GM21528 (cell line): ENCODE measurements at regions not wholly inside any gene's neighbourhood (a gene's known extent, or its start where the extent isn't known, plus 50 kb on each side); places are given as distances from the start of the nearest gene placed in this dataset.

Experiments
- ATAC-seq: cut with Tn5 transposase; IDR thresholded peaks from one replicate; pipeline ENCODE4 v1.9.1; 2021; ENCODE audit warnings: mild to moderate bottlenecking, moderate library complexity; ENCODE audit not compliant: unreplicated experiment, low FRiP score

- no peak for ATAC-seq
Observed at GRCh38 chrX:69282893-69283690, 117.8 kb upstream of the PJA1 start.

DNA sequence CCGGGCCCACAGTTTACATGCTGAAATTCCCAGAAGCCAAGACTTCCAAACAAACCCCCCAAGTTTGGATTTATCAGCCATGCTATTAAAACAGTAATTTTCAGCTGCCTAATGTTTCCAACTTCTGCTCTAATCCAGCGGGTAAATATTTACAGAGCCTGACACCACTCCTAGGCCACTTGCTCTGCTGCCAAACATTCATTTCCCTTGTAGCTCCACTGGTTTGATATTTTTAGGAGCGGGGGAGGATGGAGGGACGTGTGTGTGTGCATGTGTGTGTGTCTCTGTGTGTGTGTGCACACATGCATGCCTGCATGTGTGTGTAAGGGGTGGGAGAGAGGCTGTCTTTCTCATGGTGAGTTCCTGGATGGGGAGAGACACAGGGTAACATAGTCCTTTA lies 115.7 kb upstream of the PJA1 start:
- ATAC-seq = no peak

GRCh38 chrX:69279234-69279633 lies 114.0 kb upstream of the PJA1 start:
- no peak for ATAC-seq

DNA sequence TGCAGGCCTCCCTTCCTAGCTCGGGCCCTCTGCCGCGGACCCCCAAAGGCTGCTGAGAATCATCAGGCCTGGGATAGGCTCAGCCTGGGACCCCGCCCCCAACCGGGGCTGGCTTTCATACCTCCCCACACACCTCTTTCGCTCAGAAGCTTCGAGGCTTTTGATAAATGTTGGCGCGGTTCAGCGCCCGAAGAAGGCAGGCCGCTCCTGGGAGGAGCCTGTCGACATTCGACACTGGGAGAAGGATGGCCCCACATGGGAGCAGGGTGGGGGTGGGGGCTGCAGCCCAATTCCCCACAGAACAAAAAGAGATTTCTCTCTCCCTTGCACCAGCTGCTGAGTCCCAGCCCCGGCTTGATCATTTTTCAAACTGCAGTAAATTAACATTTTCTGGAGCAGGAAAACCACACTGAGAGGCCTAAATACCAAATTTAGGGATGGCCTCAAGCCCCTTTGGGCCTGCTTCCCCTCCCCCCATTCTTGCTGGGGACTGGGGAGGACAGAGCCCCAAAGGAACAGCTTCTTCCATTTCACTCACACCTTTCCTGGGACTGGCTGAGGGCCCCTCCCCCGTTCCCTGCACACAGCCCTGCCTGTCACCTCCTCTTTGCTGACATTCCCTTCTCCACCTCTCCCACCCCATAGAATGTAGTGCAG lies 112.9 kb upstream of the PJA1 start:
- ATAC-seq = no peak

DNA sequence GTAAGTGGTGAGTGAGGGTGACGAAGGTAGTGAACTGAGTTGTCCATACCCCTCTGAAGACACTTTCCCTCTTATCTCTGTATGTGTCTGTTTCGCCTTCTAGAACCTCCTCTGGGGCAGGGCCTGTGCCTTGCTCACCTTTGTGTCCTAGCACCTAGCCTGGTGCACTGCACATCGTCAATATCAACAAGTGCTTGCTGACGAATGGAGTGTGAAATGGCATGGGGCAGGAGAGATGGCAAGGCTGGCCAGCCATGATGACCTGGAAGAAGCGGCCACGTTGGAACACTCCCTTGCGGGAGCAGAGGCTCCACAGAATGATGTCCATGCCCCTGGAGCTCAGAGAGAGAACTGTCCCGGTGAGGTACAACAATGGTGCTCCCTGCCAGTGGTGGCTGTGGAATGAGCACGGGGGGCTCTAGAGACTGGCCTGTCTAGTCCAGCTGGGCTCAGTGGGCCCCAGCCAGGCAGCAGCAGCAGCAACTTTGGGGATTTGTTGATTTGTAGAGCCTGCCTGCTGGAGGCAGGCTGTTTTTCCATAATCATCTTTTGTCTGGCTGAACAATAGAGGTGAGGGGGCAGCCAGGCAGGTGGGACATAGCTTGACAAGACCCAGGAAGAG lies 112.2 kb upstream of the PJA1 start:
- no peak for ATAC-seq

GRCh38 chrX:69268611-69269010 lies 103.4 kb upstream of the PJA1 start:
- ATAC-seq = no peak

GRCh38 chrX:69264158-69264581 lies 98.9 kb upstream of the PJA1 start:
- no peak for ATAC-seq

GRCh38 chrX:69263251-69263820 lies 98.1 kb upstream of the PJA1 start:
- no peak for ATAC-seq

DNA sequence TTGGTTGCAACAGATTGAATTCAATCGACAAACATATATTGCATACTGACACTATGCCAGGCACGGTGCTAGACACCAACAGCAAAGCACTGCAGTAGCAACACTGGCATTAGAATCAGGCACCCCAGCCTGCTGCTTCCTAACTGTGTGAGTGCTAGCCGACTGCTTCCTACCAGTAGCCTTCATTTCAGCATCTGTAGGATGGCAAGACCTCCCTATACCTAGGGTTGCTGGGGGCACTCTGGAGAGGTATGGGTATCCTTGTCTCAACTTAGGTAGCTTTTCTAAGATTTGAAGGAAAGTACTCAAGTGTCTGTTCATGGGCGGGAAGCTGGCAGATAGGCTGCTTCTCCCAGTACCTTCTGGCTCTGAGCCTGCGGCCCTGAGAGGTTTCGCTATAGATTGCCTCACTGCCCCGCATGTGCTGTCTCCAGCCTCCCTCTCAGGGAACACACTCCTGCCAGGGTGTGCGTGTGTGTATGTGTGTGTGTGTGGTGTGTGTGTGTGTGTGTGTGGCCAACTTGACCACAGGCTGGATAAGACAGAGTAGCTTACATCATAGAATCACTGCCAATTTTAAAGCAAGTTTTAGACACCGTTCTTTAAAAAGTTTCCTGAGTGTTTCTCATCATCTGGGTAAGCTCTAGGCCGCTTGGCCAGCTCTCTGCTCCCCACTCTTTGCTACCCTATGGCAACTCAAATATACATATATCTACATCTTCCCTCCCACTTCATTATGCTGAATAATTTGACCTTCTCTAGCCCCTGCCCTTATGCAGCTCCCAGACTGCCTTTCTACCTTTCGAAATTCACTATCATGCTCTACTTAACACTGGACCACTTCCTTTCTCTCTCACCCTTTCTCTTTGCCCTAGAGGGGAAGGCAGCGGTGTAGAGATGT lies 97.0 kb upstream of the PJA1 start:
- no peak for ATAC-seq

DNA sequence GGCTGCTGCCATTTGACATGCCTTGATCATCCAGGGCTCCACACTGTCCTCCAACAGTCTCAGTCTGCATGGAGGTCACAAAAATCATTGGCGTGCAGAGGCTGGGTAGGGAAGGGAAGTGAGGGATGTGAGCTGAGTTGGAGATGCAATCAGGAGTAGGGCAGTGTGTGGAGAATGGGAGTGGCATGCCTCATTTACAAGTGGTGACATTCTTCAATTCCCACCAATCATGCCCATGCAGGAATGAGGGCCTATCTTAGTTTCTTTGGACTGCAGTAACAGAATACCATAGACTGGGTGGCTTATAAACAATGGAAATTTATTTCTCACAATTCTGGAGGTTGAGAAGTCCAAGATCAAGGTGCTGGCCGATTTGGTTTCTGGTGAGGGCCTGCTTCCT lies 94.9 kb upstream of the PJA1 start:
- ATAC-seq = no peak

GRCh38 chrX:69258893-69259292 lies 93.6 kb upstream of the PJA1 start:
- ATAC-seq = no peak

DNA sequence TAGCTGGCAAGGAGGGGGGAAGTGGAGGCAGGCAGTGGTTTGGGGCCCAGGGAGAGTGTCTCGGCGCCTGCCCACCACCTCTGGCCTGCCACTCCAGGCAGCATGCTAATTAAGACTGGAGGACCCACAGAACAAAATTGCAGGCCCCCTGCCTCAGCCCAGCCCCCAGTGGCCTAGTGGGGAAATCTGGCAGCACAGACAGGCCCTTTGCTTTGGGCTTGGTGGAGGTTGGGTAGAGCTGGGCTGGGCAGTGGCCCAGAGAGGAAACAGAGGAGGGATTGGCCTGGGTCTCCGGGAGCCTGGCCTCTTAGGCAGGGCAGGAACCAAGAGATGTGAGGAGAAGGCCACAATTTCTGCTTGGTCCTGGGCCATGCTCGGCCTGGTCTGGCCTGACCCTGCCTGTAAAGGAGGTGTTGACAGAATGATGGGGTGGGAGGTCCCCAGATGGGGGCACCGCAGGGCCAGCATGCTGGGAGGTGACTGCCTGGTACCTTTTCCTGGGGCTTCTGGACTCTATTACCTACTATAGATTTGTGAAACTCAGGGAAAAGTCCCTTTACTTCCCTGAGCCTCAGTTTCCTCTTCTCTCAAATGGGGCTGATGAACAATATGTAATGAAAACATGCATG lies 92.4 kb upstream of the PJA1 start:
- no peak for ATAC-seq

GRCh38 chrX:69256291-69256565 lies 91.0 kb upstream of the PJA1 start:
- ATAC-seq = no peak

DNA sequence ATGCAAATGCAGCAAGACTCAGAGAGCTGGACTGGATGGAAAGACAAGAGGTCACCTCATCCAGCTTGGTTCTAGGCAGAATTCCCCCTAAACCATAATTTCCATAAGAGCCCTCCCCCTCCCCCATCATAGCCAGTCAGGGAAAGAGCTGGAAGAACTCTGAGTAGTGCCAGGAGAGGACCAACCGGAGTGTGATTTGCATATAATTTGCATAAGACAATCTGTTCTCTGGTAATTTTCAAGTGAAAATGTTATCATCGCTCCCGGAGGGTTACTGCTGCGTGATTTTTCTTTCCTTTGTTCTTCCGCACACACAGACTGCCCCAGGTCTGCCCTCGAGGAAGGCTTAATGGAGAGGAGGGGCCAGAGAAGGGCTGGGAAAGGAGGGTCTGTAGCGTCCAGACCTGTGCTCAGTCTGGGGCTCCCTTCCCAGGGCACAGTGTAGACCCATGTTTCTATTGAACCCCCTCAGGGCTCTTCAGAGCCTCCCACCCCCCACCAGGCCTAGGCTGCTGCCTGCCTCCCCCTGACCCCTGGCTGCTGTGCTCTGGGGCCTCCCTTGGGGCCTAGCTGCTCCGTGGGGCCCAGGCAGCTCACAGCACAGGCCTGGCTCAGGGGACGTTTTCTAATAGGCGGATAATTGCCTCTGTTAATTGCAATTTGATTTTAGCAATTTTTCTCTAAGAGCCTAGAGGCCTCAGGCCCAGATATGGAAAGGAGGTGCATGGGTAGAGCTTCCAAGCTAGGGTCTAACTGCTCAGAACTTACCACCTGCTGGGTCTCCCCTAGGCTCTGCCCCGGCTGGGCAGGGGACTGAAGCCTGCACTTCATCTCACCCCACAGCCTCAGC lies 90.4 kb upstream of the PJA1 start:
- no peak for ATAC-seq

DNA sequence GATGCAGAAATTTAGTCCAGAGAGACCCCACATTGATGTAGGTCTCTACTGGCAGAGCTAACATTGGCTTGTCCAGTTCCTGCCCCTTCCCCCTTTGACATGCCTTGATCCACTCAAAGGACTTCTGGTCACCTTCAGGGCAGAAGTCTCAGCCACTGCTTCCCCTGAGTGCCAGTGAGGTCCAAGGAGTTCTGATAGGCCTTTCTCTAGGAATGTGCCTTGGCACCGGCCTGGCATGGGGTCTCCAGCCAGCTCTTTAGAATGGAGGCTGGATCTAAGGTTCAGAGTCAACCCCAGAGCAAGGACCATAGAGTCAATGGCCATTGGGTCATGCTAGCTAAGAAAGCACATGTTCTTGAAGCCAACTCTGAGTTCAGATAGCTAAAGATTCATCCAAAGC lies 88.6 kb upstream of the PJA1 start:
- ATAC-seq = no peak

DNA sequence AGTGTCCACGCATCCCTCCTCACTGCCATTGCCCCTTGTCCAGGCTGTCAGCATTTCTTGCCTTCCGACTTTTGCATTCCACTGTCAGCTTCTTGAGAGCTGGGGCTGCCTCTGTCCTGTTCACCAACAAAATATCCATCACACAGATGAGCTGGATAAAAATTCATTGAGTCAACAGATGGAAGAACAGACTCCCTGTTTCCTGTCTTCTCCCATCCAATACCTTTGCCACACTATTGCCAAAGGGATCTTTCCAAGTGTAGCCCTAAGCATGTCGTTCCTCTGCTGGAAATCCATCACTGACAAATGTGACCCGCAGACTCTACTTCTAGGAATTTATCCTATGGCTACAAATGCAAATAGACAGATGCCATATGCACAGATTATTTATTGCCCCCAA lies 78.0 kb upstream of the PJA1 start:
- no peak for ATAC-seq

DNA sequence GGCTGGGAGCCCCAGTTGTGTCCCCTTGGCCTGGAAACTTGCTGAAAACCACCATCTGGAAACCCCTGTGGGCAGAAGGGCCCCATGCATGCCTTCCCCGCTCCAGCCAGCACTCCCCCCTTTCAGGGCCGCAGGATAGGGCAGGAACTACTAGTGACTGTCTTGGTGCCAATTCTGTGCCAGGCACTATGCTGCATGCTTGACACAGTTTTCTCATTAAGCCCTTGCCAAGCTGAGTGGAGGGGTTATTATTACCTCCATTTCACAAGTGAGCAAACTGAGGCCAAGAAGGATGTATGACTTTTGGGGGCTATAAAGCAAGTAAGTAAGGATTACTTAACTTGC lies 73.6 kb upstream of the PJA1 start:
- ATAC-seq = no peak

GRCh38 chrX:69238114-69238886 lies 73.0 kb upstream of the PJA1 start:
- no peak for ATAC-seq

DNA sequence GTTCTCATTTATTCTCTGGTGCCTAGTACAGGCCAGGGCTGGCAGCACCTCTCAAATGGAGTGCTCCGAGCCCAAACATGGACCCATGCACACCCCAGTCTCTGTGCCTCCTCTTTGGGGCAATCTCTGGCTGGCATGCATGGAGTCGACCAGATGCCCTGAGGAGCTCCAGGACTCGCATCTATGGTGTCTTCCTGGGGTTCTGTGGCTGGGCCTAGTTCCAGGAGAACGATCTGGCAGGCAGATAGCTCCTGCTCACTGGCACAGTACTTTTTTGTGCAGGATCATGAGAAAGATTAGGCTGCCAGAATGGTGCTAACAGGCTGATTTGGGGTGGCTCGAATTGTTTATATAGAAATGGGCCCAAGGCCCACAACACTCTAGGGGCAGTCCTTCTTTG lies 72.0 kb upstream of the PJA1 start:
- no peak for ATAC-seq
